ENCODE measurements at regions not wholly inside any gene's neighbourhood (a gene's known extent, or its start where the extent isn't known, plus 50 kb on each side); places are given as distances from the start of the nearest gene placed in this dataset.

DNA sequence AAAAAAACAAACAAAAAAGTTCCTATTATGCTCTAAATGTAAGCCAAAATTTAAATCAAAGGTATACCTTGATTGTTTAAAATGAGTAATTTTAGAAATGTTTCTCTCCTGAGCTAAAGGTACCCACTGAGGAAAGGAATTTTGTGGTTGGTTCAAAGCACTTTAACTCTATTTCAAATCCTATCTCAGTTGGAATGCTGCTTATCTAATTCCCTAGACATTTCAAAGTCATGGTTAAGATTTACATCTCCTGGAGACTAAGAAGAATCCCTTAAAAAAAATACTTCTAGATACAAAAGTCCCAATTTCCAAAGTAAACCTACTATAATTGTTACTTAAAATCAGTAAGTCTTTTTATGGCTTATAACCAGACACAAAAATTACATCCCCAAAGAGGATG lies 830.7 kb downstream of the GRID1 start:
- BruUV-seq (replicated peaks) = no TSS peak
- intact Hi-C loops (cut with micrococcal nuclease; ENCODE audit: unreplicated experiment) = no loop called here
- Mint-ChIP-seq H3K4me1 (ENCODE audit: low read depth, unreplicated experiment) (no peaks in the 10 kb centered on the region), H3K36me3 (ENCODE audit: insufficient read depth, unreplicated experiment) (no peaks in the 10 kb centered on the region), H3K9me3 (ENCODE audit: unreplicated experiment) (peaks cover 6% of the 10 kb centered on the region), H3K27ac (ENCODE audit: unreplicated experiment) (no peak overlapping the region), H3K4me3 (ENCODE audit: unreplicated experiment) (no peak overlapping the region), H3K27me3 (ENCODE audit: insufficient read depth, unreplicated experiment) (no peaks in the 10 kb centered on the region)
- Histone ChIP-seq H3K27me3 (replicated peaks; ENCODE audit: control insufficient read depth, insufficient read depth, low read length) (no peaks in the 10 kb centered on the region), H3K9me3 (no peaks in the 10 kb centered on the region), H3K4me1 (no peaks in the 10 kb centered on the region), H3K4me3 (ENCODE audit: low read depth, low read length) (no peak overlapping the region), H3K36me3 (ENCODE audit: control insufficient read depth, insufficient read depth, low read length) (no peaks in the 10 kb centered on the region)
- POLR2A ChIA-PET = no interaction called here
- CTCF ChIA-PET = no interaction called here
- no peak for DNase-seq
- TF ChIP-seq, protein P1, sequence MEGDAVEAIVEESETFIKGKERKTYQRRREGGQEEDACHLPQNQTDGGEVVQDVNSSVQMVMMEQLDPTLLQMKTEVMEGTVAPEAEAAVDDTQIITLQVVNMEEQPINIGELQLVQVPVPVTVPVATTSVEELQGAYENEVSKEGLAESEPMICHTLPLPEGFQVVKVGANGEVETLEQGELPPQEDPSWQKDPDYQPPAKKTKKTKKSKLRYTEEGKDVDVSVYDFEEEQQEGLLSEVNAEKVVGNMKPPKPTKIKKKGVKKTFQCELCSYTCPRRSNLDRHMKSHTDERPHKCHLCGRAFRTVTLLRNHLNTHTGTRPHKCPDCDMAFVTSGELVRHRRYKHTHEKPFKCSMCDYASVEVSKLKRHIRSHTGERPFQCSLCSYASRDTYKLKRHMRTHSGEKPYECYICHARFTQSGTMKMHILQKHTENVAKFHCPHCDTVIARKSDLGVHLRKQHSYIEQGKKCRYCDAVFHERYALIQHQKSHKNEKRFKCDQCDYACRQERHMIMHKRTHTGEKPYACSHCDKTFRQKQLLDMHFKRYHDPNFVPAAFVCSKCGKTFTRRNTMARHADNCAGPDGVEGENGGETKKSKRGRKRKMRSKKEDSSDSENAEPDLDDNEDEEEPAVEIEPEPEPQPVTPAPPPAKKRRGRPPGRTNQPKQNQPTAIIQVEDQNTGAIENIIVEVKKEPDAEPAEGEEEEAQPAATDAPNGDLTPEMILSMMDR (IDR thresholded peaks at IDR 0.05; ENCODE audit: insufficient read depth in 1 of 2, low read depth in 1 of 2, low read length in 1 of 2, severe bottlenecking in 1 of 2, unreplicated experiment in 1 of 2) = no peak

DNA sequence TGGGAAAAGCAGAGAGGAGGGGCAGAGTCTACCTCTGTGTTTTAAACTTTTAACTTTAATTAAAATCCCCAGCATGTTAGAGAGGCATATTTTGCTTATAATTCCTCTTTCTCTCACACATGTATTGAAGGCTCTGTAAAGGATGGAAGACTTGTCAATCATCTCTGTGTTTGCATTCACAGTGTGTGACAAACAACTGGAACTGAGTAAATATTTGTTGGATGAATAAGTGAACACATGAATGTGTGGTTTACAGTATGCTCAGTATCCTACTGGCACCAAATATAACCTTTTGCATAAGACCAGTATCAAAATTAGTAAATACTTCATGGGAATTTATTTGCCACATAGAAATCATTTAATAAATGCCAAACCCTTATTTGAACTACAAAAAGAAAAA lies 829.0 kb downstream of the GRID1 start:
- TF ChIP-seq, protein P1 (IDR thresholded peaks at IDR 0.05; ENCODE audit: insufficient read depth in 1 of 2, low read depth in 1 of 2, low read length in 1 of 2, severe bottlenecking in 1 of 2, unreplicated experiment in 1 of 2) = no peak
- H3K4me3 Mint-ChIP-seq (ENCODE audit: unreplicated experiment) = no peak overlapping the region
- Histone ChIP-seq H3K4me1 (peaks cover 4% of the 10 kb centered on the region; the same call in 1 of the 2 replicates), H3K4me3 (ENCODE audit: low read depth, low read length) (no peak overlapping the region), H3K9me3 (no peaks in the 10 kb centered on the region), H3K36me3 (ENCODE audit: control insufficient read depth, insufficient read depth, low read length) (no peaks in the 10 kb centered on the region), H3K27me3 (replicated peaks; ENCODE audit: control insufficient read depth, insufficient read depth, low read length) (no peaks in the 10 kb centered on the region)
- H3K27me3 Mint-ChIP-seq (ENCODE audit: insufficient read depth, unreplicated experiment) = no peaks in the 10 kb centered on the region
- H3K9me3 Mint-ChIP-seq (ENCODE audit: unreplicated experiment) = peaks cover 6% of the 10 kb centered on the region
- intact Hi-C loops (cut with micrococcal nuclease; ENCODE audit: unreplicated experiment) = no loop called here
- DNase-seq = no peak
- H3K4me1 Mint-ChIP-seq (ENCODE audit: low read depth, unreplicated experiment) = no peaks in the 10 kb centered on the region
- CTCF ChIA-PET = no interaction called here
- no TSS peak for BruUV-seq (replicated peaks)
- POLR2A ChIA-PET = no interaction called here
- no peak overlapping the region for H3K27ac Mint-ChIP-seq (ENCODE audit: unreplicated experiment)
- H3K36me3 Mint-ChIP-seq (ENCODE audit: insufficient read depth, unreplicated experiment) = no peaks in the 10 kb centered on the region

DNA sequence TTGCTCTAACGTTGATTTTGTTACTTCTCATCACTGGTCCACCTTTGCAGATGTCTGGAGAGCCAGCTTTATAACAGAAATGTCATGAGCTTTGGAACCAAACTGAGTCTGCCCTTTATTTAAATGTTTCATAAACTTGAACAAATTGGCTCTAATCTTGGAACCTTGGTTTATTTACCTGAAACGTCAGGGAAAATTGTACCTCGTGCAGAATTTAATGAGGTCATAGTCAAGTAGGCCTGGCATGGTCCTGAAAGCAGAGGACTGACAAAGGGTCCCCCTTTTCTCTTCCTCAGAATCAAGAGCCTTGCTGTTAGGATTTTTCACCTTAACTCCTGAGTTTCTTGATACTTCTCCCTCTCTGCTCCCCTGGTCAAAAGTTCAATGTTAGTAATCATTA lies 828.0 kb downstream of the GRID1 start:
- H3K9me3 Mint-ChIP-seq (ENCODE audit: unreplicated experiment) = peaks cover 6% of the 10 kb centered on the region

More for the DNA sequence above, 828.0 kb downstream of the GRID1 start:
- no peaks in the 10 kb centered on the region for H3K27me3 Mint-ChIP-seq (ENCODE audit: insufficient read depth, unreplicated experiment)
- POLR2A ChIA-PET = no interaction called here
- TF ChIP-seq, protein P1 (IDR thresholded peaks at IDR 0.05; ENCODE audit: insufficient read depth in 1 of 2, low read depth in 1 of 2, low read length in 1 of 2, severe bottlenecking in 1 of 2, unreplicated experiment in 1 of 2) = no peak
- no peaks in the 10 kb centered on the region for H3K9me3 ChIP-seq
- peaks cover 4% of the 10 kb centered on the region; the same call in 1 of the 2 replicates for H3K4me1 ChIP-seq
- H3K27ac Mint-ChIP-seq (ENCODE audit: unreplicated experiment) = no peak overlapping the region
- intact Hi-C loops (cut with micrococcal nuclease; ENCODE audit: unreplicated experiment) = no loop called here
- H3K27me3 ChIP-seq (replicated peaks; ENCODE audit: control insufficient read depth, insufficient read depth, low read length) = no peaks in the 10 kb centered on the region
- CTCF ChIA-PET = no interaction called here
- no peak overlapping the region for H3K4me3 Mint-ChIP-seq (ENCODE audit: unreplicated experiment)
- no peaks in the 10 kb centered on the region for H3K36me3 Mint-ChIP-seq (ENCODE audit: insufficient read depth, unreplicated experiment)
- no peaks in the 10 kb centered on the region for H3K36me3 ChIP-seq (ENCODE audit: control insufficient read depth, insufficient read depth, low read length)
- H3K4me1 Mint-ChIP-seq (ENCODE audit: low read depth, unreplicated experiment) = no peaks in the 10 kb centered on the region
- DNase-seq = no peak
- H3K4me3 ChIP-seq (ENCODE audit: low read depth, low read length) = no peak overlapping the region
- no TSS peak for BruUV-seq (replicated peaks)

All from Caco-2 (cell line).